ENCODE measurements at regions not wholly inside any gene's neighbourhood (a gene's known extent, or its start where the extent isn't known, plus 50 kb on each side); places are given as distances from the start of the nearest gene placed in this dataset.

- H3K4me1 ChIP-seq = no peaks in the 10 kb centered on the region
- no peak overlapping the region for H3K27ac ChIP-seq
- no peak for TF ChIP-seq POLR2AphosphoS5 (IDR thresholded peaks at IDR 0.05)
- no peak for TF ChIP-seq POLR2A (IDR thresholded peaks at IDR 0.05)
- no peak for TF ChIP-seq CTCF (IDR thresholded peaks at IDR 0.05)
- H3K4me3 ChIP-seq = no peak overlapping the region
- no peaks in the 10 kb centered on the region for H3K27me3 ChIP-seq
- H3K9me3 ChIP-seq = no peaks in the 10 kb centered on the region
- no peak for DNase-seq (ENCODE audit: low spot score in 2 of 2)
- no peaks in the 10 kb centered on the region for H3K36me3 ChIP-seq
- intact Hi-C loops (cut with DNase I; ENCODE audit: low total_unique reads) = no loop called here
Observed at GRCh38 chr6:91442342-91442741, 855.5 kb upstream of the MAP3K7 start.

DNA sequence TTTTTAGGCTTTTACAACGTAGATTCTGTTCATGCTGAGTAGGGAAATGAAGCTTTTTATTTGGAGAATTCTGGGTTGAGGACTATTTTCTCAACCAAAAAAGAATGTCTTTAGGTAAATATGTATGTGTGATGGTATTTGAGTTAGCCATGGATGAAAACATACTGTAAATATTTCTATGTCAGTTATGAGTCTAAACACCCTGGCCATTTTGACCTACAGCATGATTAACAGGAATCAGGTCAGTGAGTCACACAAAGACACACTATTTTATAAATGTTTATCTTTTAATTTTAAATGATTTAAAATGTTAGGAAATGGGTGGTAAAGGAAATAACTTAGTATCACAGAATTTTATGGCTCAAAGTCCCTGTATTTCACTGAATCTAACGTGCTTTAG, 851.7 kb upstream of the MAP3K7 start:
- Histone ChIP-seq H3K27me3 (no peaks in the 10 kb centered on the region), H3K36me3 (no peaks in the 10 kb centered on the region), H3K4me1 (no peaks in the 10 kb centered on the region), H3K27ac (no peak overlapping the region), H3K4me3 (no peak overlapping the region), H3K9me3 (no peaks in the 10 kb centered on the region)
- DNase-seq (ENCODE audit: low spot score in 2 of 2) = no peak
- TF ChIP-seq POLR2A (IDR thresholded peaks at IDR 0.05) (no peak), POLR2AphosphoS5 (IDR thresholded peaks at IDR 0.05) (no peak), CTCF (IDR thresholded peaks at IDR 0.05) (no peak)
- intact Hi-C loops (cut with DNase I; ENCODE audit: low total_unique reads) = no loop called here

DNA sequence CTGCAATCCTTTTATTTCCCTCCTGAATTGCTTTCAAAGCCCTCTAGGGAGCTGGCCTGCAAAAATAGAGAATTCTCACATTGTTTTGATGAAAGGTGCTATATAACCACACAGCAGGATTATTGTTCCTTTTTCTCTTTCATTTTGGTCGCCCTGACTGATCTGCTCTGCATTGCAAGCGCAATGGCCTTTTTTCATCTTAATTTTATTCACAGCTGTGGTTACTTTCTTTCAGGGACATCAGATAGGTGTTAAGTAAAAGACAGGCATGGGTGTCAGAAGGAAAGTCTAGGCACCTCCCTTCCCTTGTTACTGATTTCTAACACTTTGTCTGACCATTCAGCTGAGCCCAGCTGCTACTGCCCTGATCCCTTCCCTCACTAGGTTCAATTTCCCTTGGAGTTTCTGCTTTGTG, 850.5 kb upstream of the MAP3K7 start:
- no peak for DNase-seq (ENCODE audit: low spot score in 2 of 2)
- intact Hi-C loops (cut with DNase I; ENCODE audit: low total_unique reads) = no loop called here
- H3K4me3 ChIP-seq = no peak overlapping the region
- H3K27me3 ChIP-seq = no peaks in the 10 kb centered on the region
- H3K4me1 ChIP-seq = no peaks in the 10 kb centered on the region
- TF ChIP-seq POLR2A (IDR thresholded peaks at IDR 0.05) = no peak
- no peak for TF ChIP-seq CTCF (IDR thresholded peaks at IDR 0.05)
- no peak for TF ChIP-seq POLR2AphosphoS5 (IDR thresholded peaks at IDR 0.05)
- no peaks in the 10 kb centered on the region for H3K36me3 ChIP-seq
- H3K27ac ChIP-seq = no peak overlapping the region
- H3K9me3 ChIP-seq = no peaks in the 10 kb centered on the region

- DNase-seq (ENCODE audit: low spot score in 2 of 2) = no peak
- Histone ChIP-seq H3K27ac (no peak overlapping the region), H3K9me3 (no peaks in the 10 kb centered on the region), H3K27me3 (no peaks in the 10 kb centered on the region), H3K4me1 (no peaks in the 10 kb centered on the region), H3K36me3 (no peaks in the 10 kb centered on the region), H3K4me3 (no peak overlapping the region)
- TF ChIP-seq POLR2A (IDR thresholded peaks at IDR 0.05) = no peak
- intact Hi-C loops (cut with DNase I; ENCODE audit: low total_unique reads) = no loop called here
Observed at GRCh38 chr6:91436448-91436847, 849.6 kb upstream of the MAP3K7 start.

DNA sequence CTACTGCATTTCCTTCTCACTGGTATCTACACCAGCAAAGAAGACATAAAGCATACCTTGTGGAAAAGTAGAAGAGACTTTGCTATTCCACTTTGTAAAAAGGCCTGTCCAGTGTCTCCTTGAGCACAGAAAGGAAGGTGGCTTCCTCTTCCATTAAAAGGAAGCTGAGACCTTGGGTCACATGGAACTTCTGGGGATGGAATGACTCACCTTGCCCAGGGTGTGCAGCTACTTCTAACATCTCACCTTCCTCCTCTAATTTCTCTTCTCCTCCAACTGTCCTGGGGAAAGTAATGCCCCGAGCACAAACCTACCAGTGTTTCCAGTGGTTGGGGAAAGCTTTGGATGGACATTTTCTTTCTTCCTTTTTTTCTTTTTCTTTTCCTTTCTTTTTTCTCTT, 848.8 kb upstream of the MAP3K7 start:
- H3K27me3 ChIP-seq = no peaks in the 10 kb centered on the region
- intact Hi-C loops (cut with DNase I; ENCODE audit: low total_unique reads) = no loop called here
- H3K4me1 ChIP-seq = no peaks in the 10 kb centered on the region
- DNase-seq (ENCODE audit: low spot score in 2 of 2) = no peak
- H3K36me3 ChIP-seq = no peaks in the 10 kb centered on the region
- TF ChIP-seq POLR2A (IDR thresholded peaks at IDR 0.05) (no peak), POLR2AphosphoS5 (IDR thresholded peaks at IDR 0.05) (no peak), CTCF (IDR thresholded peaks at IDR 0.05) (no peak)
- H3K9me3 ChIP-seq = no peaks in the 10 kb centered on the region
- no peak overlapping the region for H3K4me3 ChIP-seq
- H3K27ac ChIP-seq = no peak overlapping the region

DNA sequence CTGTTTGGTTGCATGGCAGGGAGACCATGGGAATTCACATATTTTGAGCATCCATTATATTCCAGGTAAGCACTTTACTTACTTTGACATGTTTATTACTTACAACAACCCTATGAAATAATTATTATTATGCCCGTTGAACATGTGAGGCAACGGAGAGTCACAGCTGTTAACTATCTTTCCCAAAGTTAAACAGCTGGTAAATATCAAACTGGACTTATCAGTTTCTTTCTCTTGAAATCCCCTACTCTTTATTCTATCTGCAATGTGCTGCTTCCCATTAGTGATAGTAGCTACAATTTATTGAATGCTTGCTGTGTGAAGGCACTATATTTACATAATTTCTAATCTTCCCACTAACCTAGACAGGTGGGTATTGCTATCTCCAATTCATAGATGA, 847.7 kb upstream of the MAP3K7 start:
- H3K4me3 ChIP-seq = no peak overlapping the region
- no peaks in the 10 kb centered on the region for H3K36me3 ChIP-seq
- no peak for DNase-seq (ENCODE audit: low spot score in 2 of 2)
- intact Hi-C loops (cut with DNase I; ENCODE audit: low total_unique reads) = no loop called here
- TF ChIP-seq POLR2AphosphoS5 (IDR thresholded peaks at IDR 0.05) (no peak), CTCF (IDR thresholded peaks at IDR 0.05) (no peak), POLR2A (IDR thresholded peaks at IDR 0.05) (no peak)
- H3K27ac ChIP-seq = no peak overlapping the region
- no peaks in the 10 kb centered on the region for H3K27me3 ChIP-seq
- no peaks in the 10 kb centered on the region for H3K4me1 ChIP-seq
- no peaks in the 10 kb centered on the region for H3K9me3 ChIP-seq

All from breast epithelium (tissue), 4 donors.